DMS 273 (cell line): ENCODE measurements at regions not wholly inside any gene's neighbourhood (a gene's known extent, or its start where the extent isn't known, plus 50 kb on each side); places are given as distances from the start of the nearest gene placed in this dataset.
"Not testable (repeated sequence)": the region's sequence is repeated elsewhere in the genome, so short reads cannot be mapped to it uniquely, and the experiment has no call there.

ENCODE experiments used
- DNase-seq: peaks from one replicate; lab custom pipeline; 2025; ENCODE audit not compliant: unreplicated experiment; lab: John Stamatoyannopoulos, UW

GRCh38 chr11:114928260-114928870 lies 250.0 kb downstream of the NXPE2 start:
- peak; percentile 8 for DNase-seq

DNA sequence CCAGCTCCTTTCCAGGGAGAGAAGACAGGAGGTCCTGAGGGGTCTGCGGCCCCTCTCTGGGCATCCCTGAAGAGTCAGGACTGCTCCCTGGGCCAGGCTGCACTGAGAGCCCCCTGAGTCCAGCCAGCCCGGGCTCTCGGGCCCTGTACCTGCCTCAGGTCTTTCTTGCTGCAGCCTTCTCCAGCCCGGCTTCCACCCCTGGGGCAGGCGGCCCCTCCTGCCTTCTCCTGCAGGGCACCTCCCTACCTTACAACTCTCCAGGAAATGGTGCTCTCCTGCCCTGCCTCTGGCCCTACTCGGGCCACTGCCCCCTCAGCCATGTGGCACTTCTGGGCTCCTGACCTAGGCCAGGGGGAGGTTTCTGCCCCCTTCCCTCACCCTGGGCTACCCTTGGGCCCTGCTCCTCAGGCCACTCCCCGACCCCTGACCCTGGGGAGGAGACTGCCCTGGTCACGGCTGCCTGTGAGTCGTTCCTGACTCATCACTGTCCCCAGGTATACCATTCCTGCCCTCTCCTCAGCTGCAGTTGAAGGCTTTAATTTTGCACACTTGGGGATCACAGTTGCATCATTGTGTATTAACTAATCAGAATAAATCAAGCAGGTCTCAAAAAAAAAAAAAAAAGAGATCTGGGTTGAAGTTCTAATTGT lies 251.1 kb downstream of the NXPE2 start:
- DNase-seq, result no peak

DNA sequence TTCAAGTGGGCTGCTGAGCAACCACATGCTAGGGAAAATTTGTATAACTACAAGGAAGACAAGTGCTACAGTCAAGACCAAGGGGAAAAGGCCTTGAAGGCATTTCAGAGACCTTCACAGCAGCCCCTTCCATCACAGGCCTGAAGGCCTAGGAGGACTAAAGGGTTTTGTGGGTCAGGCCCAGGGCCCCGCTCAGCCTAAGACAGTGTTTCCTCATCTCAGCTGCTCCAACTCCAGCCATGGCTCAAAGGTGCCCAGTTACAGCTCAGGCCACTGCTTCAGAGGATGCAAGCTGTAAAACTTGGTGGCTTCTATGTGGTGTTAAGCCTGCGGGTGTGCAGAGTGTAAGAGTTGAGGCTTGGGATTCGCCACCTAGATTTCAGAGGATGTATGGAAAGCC lies 260.5 kb downstream of the NXPE2 start:
- no peak for DNase-seq

DNA sequence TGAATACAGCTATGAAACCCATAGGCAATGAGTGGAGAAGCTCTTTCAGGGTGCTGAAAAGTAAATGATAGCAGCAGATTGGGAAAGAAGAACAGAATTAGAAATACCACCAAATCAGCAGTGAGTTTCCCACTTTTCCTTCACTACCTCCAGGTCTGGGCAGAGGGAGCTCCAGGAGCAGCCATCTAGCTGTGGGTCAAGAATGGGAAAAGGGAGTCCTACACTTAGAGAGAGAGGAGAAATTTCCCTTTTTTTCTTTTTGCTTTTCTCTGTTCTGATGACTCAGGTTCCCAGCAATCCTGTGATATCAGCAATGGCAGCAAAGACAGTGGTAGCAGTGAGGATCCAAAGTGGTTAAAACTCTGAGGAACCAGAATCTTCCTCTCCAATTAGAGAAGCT lies 263.9 kb downstream of the NXPE2 start:
- peak; percentile 2 for DNase-seq

DNA sequence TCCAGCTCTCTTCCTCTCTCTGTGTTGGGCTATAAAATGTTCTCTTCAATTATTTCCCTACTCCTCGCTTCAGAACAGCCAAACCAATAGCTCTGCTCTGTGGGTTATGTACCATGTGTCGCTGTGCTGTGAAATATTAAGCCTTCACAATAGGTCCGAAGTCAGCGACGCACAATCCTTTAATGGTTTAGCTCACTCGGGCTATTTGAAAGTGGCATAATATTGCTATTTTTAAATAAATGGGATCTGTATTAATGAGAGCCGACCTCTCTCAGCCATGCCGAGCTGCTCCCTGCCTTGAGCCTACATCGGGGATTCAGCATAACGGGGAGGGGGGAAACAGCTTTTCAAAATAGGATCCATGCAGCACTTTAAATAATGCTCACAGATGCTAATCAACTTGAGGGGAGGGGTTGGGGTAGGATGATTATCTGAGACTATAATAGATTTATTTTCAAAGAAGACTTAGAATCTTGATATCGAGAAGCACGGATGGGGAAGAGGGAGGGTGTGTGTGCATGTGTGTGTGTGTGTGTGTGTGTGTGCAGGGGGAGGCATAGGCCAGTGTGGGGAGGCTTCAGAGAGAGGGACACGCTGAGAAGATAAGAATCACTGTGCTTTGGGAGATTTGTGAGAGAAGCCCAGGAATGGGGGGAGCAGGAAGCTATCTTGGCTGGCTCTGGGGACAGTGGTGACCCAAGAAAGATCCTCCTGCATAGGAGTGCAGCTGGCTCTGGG lies 271.5 kb downstream of the NXPE2 start:
- no peak for DNase-seq

DNA sequence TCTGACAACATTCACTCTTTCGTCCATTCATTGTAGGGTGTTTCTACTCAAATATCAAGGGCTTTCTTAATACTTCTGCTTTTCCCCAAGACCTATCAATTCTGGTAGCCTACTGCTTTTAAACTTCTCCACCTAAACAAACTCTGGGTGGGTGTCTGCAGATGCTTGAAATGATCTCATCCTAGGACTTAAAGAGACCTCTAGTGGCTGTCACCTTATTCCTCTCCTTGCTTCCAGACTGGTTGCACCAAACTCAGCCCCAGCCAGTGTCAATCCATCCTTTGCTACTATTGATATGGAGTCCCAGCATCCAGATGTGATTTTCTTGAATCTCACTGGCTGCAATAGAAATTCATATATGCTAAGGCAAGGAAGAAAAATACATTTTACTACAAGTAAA lies 274.7 kb downstream of the NXPE2 start:
- peak; percentile 27 for DNase-seq

DNA sequence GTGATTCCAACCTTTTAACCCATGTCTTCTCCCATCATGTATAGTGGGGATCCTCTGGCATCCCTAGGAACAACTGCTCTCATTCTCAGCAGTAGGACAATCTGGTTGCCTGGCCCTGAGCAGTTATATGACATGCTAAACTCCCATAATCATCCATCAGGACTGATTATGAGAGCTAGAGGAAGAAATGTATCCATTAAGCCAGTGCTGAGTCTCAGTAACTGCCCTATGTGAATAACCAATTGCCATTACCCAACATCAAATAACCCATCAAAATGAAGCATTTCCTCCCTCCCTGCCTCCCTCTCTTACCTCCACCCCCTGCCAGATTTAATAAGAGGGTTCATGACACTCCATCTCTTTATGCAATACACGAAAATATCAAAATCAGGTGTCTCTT lies 277.6 kb downstream of the NXPE2 start:
- no peak for DNase-seq

DNA sequence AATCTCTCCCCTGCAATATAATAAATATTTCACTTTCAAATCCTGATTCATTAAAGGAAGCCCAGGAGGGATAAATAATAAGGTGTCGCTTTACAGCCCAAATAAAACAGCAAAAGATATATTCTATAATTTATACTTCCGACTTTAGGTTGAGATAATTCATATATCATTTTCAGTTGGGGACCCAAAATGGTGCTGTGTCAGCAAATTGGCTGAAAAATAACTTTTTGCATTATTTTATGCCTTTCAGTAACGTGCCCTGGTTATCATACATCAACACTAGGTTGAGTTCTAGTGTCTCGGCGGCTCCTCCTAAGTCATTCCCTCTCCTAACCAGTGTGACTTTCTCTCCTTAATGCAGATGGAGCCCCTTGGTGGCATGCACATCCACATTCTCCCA lies 278.2 kb downstream of the NXPE2 start:
- no peak for DNase-seq

GRCh38 chr11:114959953-114960505 lies 281.7 kb downstream of the NXPE2 start:
- no peak for DNase-seq

DNA sequence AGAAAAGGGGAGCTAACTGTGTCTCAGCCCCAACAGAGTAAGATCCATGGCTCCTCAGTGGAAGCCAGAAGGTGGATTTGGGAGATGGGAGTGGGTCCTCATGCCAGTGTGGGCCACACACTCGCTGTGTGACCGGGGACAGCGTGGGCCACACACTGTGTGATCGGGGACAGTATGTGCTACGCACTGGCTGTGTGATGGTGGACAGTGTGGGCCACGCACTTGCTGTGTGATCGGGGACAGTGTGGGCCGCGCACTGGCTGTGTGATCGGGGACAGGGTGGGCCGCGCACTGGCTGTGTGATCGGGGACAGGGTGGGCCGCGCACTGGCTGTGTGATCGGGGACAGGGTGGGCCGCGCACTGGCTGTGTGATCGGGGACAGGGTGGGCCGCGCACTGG lies 282.5 kb downstream of the NXPE2 start:
- DNase-seq, result not testable (repeated sequence)

DNA sequence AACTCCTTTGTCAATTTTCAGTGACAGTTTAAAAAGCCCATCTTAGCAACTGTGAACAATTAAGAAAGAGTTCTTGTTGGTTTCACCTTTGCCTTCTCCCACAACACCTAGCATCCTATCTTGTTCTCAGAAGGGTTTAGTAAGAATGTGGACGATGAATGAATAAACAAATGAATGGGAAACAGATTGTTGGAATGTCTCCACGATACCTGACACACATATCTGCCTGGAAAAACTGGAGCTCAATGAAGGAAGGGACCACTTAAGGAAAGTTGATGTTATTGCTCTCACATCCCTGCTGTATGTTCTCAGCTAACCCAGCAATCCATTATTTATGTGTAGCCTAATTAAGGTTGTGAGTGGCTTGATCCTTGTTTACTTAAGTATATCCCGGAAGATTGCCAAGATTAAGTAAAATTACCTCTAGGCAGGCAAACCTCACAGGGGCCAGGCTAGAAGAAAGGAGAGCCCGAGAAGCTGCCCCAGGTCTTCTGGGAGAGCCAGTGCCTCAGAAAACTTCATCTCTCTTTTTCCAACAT lies 286.4 kb downstream of the NXPE2 start:
- peak; percentile 4 for DNase-seq

DNA sequence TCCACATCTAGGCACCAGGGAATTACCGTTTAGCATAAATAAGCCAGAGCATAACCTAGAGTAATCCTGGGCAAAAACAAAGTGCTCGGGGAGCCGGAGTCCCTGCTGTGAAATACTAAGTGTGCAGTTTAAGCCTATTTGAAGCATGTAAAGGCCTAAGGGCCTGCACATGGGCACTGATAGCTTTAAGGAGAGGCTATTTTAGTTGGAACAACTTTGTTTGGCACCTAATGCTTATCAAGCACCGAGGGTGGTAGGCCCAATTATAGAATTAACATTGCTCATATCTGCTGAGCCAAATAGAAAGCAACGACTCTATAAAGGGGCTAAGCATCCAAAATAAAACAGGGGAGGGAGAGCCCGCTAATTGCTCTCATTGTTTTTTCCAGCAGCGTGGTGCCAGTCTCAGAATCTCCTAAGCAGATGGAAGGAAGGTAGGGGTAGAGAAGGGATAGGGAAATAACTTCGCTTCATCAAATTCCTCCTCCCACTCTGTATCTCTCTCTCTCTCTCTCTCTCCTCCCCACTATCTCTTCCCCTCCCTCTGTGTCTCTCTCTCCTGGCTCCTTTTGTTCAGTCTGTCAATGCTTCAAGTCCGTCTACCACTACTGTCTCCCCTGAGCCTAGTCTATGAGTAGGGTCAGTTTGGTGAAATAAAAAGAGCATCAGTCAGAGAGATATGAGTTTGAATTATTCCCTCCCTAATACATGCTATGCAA lies 292.8 kb downstream of the NXPE2 start:
- no peak for DNase-seq

DNA sequence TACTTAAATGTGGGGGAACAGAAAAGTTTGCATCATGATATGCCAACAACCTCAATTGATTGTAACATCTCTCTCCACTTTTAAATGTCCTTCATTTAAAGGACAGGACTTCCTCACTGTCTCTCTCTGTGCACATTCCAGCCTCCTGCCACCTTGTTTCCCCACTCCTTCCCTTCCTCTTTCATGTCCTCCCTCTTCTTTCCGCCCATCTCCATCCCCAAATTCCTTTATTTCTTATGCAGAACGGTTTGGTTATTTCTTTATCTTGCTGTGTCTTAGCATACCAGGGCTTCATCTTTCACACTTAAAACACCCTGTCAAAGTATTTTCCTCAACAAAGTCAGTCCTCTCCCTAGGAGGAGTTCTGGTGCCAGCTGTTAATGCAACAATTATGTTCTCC lies 293.8 kb downstream of the NXPE2 start:
- no peak for DNase-seq

DNA sequence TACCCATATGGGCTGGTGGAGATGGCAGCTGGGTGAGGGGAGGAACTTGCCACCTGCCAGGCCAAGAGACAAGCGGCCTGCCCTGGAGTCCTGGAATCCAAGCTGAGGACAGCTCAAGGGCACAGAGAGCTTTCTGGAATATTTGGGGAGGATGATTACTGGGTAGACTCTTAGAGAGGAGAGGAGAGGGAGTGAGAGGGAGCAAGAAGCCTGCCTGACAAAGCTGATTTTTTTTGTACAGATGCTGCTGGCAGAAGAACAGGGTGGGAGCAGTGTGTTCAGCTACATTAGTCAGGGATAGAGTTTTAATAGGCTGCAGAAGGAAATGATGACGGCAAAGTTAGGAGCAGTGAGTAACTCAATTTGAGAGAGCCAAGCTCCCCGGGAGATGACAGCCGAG lies 299.3 kb downstream of the NXPE2 start:
- peak; percentile 67 for DNase-seq

DNA sequence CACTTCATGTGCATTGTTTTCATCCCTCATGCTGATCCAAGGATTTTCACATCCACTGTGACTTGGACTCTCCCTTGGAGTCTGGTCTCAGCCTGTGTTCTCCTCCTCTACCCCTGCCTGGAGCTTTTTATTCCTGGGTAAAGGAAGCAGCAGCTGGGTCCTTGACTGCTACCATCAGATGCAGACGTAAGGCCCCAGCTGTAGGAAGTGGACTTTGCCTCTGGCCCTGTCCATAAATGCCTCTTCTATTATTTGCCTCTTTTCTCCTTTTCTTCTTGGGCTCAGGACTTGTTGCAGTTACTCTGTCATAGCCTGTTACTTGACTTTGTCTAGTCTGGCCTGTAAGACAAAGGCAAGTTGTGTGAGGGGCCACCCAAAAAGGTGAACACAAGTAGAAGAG lies 303.8 kb downstream of the NXPE2 start:
- no peak for DNase-seq

- peak; percentile 48 for DNase-seq
These were observed 306.4 kb downstream of the NXPE2 start for GRCh38 chr11:114984611-114985163.

DNA sequence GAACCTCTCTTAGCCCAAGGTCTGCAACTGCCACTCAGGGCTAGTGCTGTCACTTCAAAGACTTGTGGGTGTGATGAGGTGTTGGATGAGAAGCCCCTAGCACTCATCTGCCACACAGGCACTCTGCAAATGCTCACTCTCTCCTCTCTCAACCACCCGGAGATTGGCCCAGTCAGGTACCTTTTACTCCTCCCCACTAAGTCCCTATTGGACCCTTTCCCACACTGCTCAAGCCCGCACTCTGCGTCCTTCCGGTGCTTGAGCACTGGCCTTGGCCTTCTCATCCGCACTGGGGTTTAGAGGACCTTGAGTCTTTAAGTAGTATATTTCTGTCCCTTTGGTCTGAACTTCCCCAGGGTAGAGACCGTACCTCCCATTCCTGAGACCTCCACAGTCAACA lies 308.0 kb downstream of the NXPE2 start:
- no peak for DNase-seq

GRCh38 chr11:114987186-114987760 lies 308.9 kb downstream of the NXPE2 start:
- peak; percentile 28 for DNase-seq

DNA sequence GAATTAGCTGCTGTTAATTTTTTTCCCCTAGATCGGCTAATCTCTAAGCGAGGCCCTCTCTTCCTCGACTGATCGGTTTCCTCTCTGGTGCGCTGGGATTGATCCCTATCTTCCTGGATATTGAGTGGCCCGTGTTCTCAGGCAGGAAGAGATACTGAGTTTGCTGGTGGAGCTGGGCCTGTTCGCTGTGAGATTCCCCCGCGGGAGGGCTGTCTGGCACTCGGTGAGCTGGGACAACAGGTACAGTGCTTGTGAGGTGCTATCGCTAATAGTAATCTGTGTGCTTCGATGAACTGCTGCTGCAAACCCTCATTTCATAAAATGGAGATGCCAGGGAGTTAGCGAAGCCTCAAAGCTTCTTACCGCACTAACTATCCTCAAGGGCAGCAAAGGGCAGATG lies 310.3 kb downstream of the NXPE2 start:
- no peak for DNase-seq

DNA sequence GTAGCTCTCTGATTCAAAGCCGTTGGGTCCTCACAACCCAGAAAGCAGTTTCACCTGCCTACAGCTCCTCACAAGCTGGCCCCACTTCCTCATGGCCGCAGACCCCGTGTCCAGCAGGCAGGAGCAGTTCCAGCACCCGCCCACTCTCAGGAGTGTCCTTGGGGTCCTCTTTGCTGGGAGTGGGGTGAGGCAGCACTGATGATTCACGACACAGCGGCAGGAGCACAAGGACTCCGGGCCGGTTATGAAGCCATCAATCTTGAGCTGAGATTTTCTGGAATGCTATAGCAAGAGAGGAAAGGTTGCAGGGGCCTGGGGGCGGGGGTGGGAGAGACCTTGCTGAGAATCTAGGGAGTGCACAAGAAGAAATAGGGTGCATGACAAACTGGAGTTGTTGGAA lies 311.2 kb downstream of the NXPE2 start:
- no peak for DNase-seq

DNA sequence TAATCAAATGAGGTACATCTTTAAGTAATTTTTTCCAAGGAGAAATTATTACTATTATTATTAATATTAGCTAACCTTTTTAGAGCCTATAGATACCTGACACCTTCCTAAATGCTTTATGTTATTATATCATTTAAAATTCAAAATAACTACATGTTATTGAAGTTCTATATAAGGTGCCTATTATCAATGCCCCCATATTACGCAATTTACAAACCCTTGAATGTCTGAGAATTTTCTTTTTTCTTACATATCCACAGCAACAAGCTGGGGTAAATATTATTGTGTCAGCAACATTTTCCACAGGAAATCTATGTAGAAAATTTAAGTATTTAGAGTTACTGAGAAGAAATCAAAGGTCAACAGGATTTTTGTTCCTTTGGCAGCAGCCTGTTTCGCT lies 327.3 kb downstream of the NXPE2 start:
- no peak for DNase-seq
